HPDE6-E6E7 (cell line): ENCODE measurements at regions not wholly inside any gene's neighbourhood (a gene's known extent, or its start where the extent isn't known, plus 50 kb on each side); places are given as distances from the start of the nearest gene placed in this dataset.
"Not testable (repeated sequence)": the region's sequence is repeated elsewhere in the genome, so short reads cannot be mapped to it uniquely, and the experiment has no call there.

Source experiments
- DNase-seq: peaks from one replicate; pipeline ENCODE4 v3.0.0; 2011; ENCODE audit warnings: missing footprints; ENCODE audit errors: extremely low spot score

DNA sequence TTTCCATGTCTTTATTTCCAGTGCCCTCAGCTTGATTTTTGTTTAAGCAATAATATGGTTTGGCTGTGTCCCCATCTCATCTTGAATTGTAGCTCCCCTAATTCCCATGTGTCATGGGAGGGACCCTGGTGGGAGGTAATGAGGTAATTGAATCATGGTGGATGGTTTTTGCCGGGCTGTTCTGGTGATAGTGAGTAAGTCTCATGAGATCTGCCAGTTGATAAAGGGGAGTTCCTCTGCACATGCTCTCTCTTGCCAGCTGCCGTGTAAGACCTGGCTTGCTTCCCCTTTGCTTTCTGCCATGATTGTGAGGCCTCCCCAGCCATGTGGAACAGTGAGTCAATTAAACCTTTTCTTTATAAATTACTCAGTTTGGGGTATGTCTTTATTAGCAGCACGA, 559.6 kb upstream of the ADAMTS5 start:
- no peak for DNase-seq

DNA sequence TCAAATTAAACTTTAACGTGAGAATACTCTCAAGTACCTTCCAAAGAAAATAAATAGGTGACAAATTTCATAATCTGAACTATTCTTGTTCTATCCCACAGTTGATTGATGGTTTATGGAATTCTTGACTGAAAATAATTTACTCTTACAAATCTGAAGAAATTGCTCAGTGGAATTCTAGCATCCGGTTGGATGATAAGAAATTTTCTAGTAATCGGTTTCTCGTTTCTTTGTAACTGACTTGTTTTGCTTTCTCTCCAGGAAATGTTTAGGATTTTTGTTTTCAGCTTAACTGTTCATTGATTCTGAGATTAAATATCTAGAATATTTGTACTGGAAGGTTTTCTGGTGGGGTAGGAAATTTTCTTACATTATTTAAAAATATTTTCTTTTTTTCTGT, 558.9 kb upstream of the ADAMTS5 start:
- no peak for DNase-seq

DNA sequence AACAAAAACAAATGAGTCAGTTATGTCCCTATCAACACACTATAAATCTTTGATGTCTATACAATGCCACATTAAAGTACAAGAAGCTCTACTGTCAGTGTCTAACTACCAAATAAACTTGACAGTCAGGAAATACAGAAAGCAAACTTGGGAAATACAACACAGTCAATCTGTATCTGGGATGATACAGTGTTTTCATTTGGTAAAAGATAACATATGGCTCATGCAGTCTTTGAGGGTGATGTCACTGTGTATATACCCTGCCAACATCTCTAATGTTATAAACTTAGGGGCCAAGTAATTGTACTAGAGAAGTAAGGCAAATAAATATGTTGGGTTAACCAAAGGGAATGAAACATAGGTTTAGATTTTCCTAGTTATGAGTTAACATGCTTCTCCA, 552.5 kb upstream of the ADAMTS5 start:
- DNase-seq, result no peak

DNA sequence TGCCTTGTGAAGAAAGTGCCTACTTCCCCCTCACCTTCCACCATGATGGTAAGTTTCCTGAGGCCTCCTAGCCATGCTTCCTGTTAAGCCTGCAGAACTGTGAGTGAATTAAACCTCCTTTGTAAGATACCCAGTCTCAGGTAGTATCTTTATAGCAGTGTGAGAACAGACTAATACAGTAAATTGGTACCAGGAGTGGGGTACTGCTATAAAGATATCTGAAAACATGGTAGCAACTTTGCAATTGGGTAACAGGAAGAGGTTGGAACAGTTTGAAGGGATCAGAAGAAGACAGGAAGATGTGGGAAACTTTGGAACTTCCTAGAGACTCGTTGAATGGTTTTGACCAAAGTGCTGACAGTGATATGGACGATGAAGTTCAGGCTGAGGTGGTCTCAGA, 550.3 kb upstream of the ADAMTS5 start:
- DNase-seq, result not testable (repeated sequence)

DNA sequence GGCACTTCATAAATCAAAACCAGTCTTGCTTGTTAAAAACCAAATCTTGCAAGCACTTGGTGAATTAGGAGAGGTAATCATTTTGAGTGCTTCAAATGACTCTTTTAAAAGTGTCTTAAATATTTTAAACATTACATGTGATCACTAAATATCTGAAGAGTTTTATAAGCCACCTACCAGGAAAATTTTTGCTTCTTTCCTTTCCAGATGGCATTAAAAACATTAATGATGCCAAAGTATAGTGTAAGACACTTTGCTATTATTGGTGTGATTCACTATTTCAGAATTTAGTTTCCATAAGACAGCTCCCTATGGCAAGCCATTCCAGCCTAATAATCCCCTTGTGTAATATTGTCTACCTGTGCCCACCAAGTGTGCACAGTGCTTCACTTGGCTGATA, 548.8 kb upstream of the ADAMTS5 start:
- DNase-seq, result no peak

DNA sequence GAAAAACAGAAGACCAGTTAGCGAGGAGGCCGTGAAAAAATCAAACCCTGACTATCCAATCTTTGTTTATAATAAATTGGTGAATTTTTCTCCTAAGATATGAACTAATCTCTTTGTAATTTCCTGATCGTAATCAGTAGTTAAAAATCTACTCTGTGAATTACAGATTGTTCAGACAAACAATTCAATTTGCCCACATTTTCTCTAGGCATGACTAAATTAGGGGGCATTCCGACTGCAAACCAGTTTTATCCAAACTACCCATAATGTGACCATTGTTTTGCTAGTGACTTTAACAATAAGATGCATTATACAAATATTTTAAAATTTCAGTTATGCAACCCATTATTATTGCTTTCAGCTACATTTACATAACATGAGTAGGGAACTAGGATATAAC, 546.9 kb upstream of the ADAMTS5 start:
- DNase-seq, result no peak

DNA sequence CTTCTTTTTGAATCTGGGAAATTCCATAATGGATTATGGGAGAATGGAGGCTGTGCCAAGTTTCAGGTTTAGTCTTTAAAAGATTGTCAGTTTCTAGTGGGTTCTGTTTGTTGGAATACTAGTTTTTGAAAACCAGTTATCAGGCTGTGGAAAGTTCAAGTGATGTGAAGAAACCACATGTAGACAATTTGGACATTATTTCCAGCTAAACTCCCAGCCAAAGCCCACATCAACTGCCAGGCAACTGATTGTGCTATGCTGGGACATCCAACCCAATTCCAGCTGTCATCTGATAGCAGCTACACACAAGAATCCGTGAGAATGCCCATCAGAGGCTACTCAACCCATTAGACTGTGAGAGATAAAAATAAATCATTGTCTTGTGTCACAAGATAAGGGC, 546.1 kb upstream of the ADAMTS5 start:
- DNase-seq, result no peak

DNA sequence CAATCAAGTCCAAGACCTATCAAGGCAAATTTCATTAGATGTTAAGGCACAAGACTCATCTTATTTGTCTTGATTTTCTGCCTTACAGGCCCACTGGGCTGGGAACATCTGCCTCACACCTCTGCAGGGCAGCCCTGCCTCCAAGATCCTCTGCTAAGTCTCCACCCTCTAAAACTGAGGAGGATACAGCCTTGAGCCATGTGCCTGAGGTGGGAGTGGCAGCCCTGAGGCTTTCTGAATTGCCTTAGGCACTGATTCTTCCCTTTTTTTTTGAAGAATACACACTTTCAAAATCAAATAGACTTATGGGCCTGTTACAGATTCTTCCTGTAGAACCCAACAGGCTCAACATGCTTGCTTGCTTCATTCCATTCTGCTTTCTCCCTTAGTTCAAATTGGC, 544.3 kb upstream of the ADAMTS5 start:
- DNase-seq, result no peak

DNA sequence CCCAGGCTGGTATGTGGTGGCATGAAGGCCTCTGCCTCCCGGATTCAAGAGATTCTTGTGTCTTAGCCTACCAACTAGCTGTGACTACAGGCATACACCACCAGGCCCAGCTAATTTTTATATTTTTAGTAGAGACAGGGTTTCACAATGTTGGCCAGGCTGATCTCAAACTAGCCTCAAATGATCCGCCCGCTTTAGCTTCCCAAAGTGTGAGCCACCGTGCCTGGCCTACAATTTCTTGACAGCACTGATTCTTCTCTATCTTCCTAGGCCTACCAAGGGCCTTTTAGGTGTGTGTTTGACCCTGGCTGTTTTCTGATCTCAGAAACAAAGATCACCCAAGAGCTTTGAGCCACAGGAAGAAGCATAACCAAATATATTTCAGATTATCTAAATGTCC, 540.8 kb upstream of the ADAMTS5 start:
- no peak for DNase-seq

DNA sequence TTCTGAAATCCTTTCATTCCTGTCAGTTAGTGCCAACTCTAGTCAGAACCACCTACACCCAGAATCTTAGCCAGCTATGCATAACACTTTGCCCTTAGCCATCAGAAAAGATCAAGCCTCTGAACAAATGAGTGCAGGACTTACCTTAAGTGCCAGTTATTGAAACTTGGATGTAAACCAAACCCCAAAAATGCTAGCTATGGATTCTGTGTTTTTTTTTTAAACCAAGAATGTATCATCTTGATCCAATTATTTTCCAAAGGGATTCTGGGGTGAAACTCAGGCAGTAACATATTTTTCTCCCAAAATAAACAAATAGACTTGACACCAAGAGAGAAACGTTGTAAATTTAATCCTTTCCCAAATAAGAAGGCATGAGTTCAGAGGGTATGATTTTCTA, 538.6 kb upstream of the ADAMTS5 start:
- DNase-seq, result no peak

DNA sequence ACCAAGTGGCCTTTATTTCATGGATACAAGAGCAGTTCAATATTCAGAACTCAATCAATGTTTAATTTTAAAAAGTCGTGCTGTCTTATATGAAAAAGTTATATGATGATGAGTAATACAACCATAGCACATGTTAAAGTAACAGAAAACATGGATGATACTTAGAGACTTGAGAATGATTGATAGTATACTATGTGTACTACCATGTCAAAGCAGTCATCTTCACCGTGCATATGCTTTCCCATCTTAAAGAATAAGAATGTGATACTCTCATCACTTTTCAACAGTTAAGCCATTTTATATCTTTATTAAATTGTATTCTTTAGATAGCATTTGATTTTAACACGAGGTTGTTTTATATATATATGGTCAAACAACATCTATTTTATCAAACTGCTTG, 535.9 kb upstream of the ADAMTS5 start:
- no peak for DNase-seq

DNA sequence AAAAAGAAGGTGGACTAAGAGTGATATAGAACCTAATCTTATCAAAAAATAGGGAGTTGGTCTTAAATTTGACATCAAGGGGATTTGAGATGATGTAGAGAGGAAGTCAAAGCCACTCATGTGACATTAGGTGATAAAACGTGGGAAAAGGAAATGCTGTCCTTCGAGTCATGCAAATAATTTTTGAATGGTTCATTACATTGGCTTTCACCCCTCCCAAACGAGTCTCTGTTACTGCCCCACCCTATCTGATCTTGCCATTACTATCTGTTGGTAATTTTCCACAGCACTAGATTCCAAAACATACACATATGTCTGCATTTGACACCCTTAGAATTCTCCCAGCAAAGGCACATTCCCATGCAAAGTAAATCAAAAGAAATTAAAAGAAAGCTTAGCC, 531.1 kb upstream of the ADAMTS5 start:
- no peak for DNase-seq

DNA sequence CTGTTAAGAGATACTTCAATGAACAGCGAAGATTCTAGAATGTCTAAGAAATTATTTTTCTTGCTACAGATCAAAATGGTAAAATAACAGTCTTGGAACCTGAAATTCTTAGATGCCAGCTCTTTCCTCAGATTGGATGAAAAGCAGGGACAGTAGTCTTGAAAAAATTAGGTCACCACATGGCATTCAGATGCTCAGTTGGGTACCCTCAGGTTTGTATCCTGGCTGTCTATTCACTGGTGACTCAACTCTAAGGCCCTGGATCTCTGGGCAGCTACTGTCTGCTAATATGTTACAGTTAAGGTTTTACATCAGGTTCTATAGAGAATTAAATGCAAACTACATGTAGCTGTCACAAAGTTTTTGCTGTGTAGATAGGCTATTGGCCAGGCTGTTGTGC, 528.9 kb upstream of the ADAMTS5 start:
- DNase-seq, result no peak

DNA sequence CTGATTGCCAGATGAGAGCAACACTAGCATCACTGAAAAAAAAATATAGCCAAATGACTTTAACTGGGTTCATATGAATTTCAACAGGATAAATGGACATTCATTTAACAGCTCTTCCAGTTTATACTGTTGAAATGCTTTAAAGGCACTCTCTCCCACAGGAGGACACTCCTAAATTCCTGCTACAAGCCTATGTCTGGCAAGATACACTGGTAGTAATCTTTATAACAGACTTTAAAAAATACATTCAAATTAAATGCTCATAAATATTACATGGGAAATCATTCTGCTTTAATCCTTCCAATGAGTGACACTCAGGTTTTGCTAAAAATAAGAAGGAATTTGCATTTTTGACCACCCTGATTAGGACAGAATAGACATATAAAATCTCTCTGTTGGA, 526.7 kb upstream of the ADAMTS5 start:
- DNase-seq, result no peak

DNA sequence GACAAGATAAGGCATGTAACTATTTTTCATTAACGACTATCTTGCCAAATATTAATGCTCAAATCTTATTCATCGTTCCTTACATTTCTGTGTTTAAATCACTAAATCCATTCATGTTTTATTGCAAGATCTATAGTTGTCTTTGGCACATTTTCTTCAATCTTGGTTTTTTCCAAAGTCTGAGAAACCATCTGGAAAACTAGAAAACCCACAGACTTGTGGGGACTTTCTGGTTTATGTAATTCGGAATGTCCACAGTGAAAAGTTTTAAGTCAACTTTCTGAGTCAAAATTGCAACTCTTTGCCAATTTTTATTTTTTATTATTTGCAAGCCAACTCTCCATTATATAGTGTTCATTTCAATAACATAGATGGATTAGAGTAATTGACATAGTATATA, 520.8 kb upstream of the ADAMTS5 start:
- DNase-seq, result no peak

DNA sequence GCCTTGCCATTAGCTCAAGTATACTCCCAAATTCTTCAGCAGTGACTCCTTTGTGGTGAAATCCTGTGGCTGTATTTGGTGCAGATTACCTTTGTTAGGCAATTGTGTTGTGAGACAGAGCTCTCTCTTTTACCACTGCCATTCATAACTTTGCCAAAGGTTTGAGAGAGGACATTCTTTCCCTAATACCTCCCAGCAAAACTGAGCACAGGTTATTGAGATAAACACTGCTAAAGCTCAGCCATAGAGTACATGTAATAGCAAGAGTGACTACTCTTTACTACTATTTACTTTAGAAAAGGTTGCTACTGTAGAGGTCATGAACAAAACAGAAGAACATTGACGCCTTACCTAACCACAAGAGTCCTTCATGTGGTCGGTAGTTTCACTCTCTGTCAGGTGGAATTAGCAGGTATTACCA, 514.0 kb upstream of the ADAMTS5 start:
- peak; percentile 9 for DNase-seq

DNA sequence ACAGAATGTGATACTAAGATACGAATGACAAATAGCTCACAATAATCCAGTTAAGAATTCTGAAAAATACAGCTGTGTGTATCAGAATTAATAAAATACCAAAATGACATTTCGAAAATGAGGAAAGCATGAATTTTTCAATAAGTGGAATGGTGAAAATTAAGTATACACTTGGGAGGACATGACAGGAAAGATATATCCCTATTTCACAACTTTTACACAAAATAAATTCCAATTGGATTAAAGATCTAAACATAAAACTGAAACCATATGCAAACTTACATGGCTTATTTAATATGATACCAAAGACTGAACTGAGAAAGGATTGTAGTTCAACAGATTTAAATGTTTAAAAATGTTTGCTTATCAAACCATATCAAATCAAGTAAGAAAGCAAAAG, 510.4 kb upstream of the ADAMTS5 start:
- DNase-seq, result no peak

DNA sequence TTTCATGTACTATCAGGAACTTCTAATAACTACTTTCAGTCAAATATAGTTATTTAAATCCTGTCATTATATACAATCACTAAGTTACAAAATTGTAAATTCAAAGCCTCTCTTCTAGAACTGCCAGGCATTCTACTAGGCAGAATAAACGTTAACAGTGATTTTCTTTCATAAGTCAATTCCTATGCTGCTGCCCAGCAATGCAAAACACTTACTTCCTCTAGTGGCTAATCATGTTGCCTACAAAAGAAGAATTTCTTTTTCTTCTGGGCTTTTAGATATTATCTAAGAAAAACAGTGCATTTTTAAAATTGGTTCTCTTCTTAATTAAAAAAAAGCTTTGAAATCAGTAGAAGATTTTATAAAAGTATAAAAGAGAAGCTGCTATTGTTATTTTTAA, 509.8 kb upstream of the ADAMTS5 start:
- DNase-seq, result no peak

DNA sequence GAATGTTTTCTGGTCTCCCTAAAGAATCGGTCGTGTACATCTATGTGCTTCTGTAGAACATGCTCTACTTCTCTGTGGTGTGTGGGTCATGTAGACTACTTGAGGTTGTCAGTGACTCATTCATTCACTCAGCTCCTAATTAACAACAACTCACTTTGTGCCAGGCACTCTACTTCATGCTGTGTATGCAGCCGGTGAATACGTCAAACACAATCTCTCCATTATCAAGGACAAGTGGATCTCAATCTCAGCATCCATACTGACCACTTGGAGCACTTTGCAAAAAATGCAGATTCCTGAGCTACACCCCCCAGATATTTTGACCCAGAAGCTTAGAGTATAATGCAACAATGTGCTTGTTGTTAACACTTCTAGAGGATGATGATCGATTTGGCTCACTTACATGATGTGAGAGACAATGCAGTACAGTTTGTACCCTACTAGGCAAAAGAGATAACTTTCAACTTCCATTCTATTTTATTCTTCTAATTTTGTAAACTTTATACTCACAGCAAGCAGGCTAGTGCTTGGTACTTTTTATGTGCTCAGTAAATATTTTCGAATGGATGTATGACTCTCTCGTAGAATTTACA, 508.6 kb upstream of the ADAMTS5 start:
- no peak for DNase-seq

DNA sequence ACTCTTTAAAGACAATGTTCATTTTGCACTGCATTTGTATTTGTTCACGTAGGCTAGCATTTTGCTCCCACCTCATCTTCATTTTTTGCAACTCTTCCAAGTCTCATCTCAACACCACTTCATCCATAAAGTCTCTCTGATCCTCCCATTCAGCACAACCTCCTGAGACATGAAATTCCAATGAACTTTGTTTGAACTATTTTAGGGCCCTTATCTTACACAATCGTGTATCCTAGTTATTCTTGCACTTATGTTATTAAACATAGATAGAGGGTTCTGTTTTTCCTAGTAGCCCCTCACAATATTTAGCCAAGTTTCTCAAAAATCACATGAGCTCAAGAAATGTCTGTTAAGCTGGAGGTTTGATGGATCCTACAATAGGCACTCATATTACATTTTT, 500.5 kb upstream of the ADAMTS5 start:
- DNase-seq, result no peak

DNA sequence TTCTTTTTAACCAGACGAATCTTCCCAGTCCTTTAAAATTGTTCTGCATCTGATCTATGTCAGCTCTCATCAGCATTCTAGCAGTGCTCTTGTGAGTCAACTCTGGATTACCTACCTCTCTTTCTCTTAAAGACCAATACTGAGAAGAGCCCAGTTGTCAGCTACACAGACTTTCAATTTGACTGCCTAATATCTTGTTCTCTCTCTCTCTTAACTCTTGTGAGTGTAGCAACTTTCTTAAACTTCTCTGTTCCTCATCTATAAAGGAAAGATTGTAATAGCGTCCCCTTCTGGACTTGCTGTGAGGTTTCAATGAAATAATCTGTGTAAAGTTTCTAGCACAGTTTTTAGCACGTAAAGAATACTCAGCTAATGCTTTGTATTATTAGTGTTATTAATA, 499.3 kb upstream of the ADAMTS5 start:
- DNase-seq, result no peak

DNA sequence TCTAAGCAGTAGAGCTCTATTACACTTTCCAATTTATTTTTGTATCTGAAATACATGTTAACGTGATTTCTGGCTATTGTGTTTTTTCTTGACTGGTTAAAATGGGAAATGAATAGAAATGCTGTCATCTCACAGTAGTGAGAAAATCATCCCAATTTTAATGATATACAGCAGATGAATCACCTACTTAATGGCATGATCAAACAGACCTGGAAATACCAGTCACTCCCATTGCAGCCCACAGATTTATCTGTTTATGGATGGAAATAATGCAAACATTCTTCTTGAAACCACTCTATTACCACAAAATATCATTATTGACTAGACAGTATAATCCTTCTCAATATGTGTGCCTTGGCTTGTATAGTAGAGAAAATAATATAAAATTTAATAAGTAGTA, 497.8 kb upstream of the ADAMTS5 start:
- peak; percentile 16 for DNase-seq

DNA sequence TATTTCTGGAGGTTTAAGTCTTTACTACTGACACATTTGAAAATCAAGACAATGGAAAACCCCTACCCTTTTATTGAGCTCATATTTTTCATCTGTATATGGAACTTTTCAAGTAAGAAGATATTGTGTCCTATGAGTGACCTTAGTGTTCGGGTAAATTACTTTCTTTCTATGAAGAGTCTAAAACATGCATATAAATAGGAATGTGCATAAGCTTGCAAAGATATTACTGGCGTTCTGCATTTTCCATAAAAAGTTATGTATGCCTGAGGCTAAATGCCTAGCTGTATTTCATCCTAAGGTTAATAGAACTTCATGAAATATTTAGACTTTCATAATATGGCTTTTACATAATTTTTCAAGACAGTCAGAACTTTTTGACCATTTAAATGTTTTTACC, 495.8 kb upstream of the ADAMTS5 start:
- DNase-seq, result no peak

DNA sequence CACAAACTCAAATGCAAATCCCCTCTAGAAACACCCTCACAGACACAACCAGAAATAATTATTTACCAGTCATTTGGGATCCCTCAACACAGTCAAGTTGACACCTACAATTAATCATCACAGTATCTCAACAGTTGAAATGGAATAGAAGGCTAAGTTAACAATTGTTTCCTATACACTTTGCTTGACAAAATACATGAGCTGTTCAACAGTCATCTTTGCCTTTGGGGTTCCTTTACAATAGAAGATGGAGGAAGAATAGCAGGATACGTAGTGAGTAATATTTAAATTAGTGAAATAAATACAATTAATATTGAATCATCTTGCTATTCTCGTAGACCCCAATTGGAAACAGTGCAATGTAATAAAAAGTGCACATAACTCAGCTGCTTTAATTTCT, 487.3 kb upstream of the ADAMTS5 start:
- DNase-seq, result no peak

DNA sequence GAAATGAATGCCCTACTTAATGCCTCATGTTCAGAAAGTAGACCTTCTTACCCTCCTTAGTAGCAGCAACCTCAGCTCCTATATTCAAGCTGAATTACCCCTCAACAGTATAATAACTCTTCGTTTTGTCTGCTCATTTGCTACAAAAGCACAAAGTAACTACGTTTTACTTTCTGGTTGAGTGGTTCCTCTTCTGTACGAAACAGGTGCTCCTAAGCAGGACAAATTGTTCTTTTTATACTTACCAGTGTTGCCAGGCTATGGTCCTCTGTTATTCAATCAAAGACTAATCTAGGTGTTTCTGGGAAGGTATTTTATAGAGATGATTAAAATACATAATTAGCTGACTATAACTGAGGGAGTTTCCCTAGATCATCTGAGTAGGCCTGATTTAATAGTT, 484.2 kb upstream of the ADAMTS5 start:
- DNase-seq, result no peak
